WTC11 (cell line): ENCODE measurements at regions not wholly inside any gene's neighbourhood (a gene's known extent, or its start where the extent isn't known, plus 50 kb on each side); places are given as distances from the start of the nearest gene placed in this dataset.

Experiments
- ATAC-seq: fragments of 200-7000 bp; cut with Tn5 transposase; 2 replicates; pipeline ENCODE4 v1.10.0; 2021; ENCODE audit warnings: mild to moderate bottlenecking, moderate library complexity
- CTCF ChIA-PET: fragments of 300-600 bp; sonication (Branson Sonifier 250); formaldehyde crosslinking; loops from one replicate; lab custom pipeline; 2021; ENCODE audit warnings: antibody characterized with exemption; lab: Charles Lee
- POLR2A ChIA-PET: fragments of 350-600 bp; sonication (Branson Sonifier 250); formaldehyde crosslinking; loops from one replicate; lab custom pipeline; 2021; ENCODE audit warnings: antibody characterized with exemption; lab: Charles Lee
- DNase-seq: peaks from one replicate; pipeline ENCODE4 v3.0.0; 2021; ENCODE audit warnings: low spot score
- H3K27ac Mint-ChIP-seq: 2 replicates; pipeline ENCODE4 v1.8.0; 2021; ENCODE audit warnings: mixed read lengths
- H3K27me3 Mint-ChIP-seq: 2 replicates; pipeline ENCODE4 v1.8.0; 2021; ENCODE audit warnings: low read depth, mild to moderate bottlenecking, moderate library complexity, mixed read lengths
- H3K36me3 Mint-ChIP-seq: 2 replicates; pipeline ENCODE4 v1.8.0; 2021; ENCODE audit warnings: mixed read lengths
- H3K4me1 Mint-ChIP-seq: 2 replicates; pipeline ENCODE4 v1.8.0; 2022; ENCODE audit warnings: mixed read lengths
- H3K4me3 Mint-ChIP-seq: 2 replicates; pipeline ENCODE4 v1.8.0; 2021; ENCODE audit warnings: mild to moderate bottlenecking, moderate library complexity, mixed read lengths
- H3K9me3 Mint-ChIP-seq: 2 replicates; pipeline ENCODE4 v1.8.0; 2021; ENCODE audit warnings: mixed read lengths
- FOXJ3 ChIP-seq: sonication (generic); formaldehyde crosslinking; IDR thresholded peaks from 2 replicates; pipeline ENCODE4 v1.9.0; 2021; ENCODE audit warnings: missing genetic modification reagents, mild to moderate bottlenecking, borderline replicate concordance
- FOXK1 ChIP-seq: sonication (generic); formaldehyde crosslinking; IDR thresholded peaks from 2 replicates; pipeline ENCODE4 v1.8.0; 2022; ENCODE audit warnings: mild to moderate bottlenecking, moderate library complexity, missing genetic modification reagents
- HMGA2 ChIP-seq: fragments of 250-450 bp; sonication (Bioruptor Pico); IDR thresholded peaks from 2 replicates; pipeline ENCODE4 v1.4.0; 2021; ENCODE audit warnings: mild to moderate bottlenecking, moderate library complexity
- MXD4 ChIP-seq: fragments of 250-450 bp; sonication (Bioruptor Pico); IDR thresholded peaks from 2 replicates; pipeline ENCODE4 v1.8.0; 2021; ENCODE audit warnings: mild to moderate bottlenecking, moderate library complexity, borderline replicate concordance
- PRDM15 ChIP-seq: sonication (generic); formaldehyde crosslinking; IDR thresholded peaks from 2 replicates; pipeline ENCODE4 v1.8.0; 2022; ENCODE audit warnings: missing genetic modification reagents
- RORB ChIP-seq: fragments of 250-450 bp; sonication (Bioruptor Pico); IDR thresholded peaks from 2 replicates; pipeline ENCODE4 v1.9.0; 2021; ENCODE audit warnings: mild to moderate bottlenecking
- SMAD4 ChIP-seq: sonication (generic); formaldehyde crosslinking; IDR thresholded peaks from 2 replicates; pipeline ENCODE4 v1.8.0; 2022; ENCODE audit warnings: mild to moderate bottlenecking, missing genetic modification reagents
- ZNF317 ChIP-seq: sonication (generic); formaldehyde crosslinking; IDR thresholded peaks from 2 replicates; pipeline ENCODE4 v1.8.1; 2023; ENCODE audit warnings: low read depth, mild to moderate bottlenecking, moderate library complexity, missing genetic modification reagents, borderline replicate concordance
- ZNF532 ChIP-seq: fragments of 250-450 bp; sonication (Bioruptor Pico); IDR thresholded peaks from 2 replicates; pipeline ENCODE4 v1.9.0; 2021; ENCODE audit warnings: mild to moderate bottlenecking, borderline replicate concordance
- TF ChIP-seq, protein P1 (sequence below): sonication (generic); formaldehyde crosslinking; IDR thresholded peaks from 2 replicates; pipeline ENCODE4 v1.8.1; 2022; ENCODE audit warnings: low read depth, mild to moderate bottlenecking, moderate library complexity, missing genetic modification reagents, borderline replicate concordance
- TF ChIP-seq, protein P2 (sequence below): sonication (generic); formaldehyde crosslinking; IDR thresholded peaks from 2 replicates; pipeline ENCODE4 v1.8.0; 2022; ENCODE audit warnings: mild to moderate bottlenecking, missing genetic modification reagents
- TF ChIP-seq, protein P3 (sequence below): sonication (generic); formaldehyde crosslinking; IDR thresholded peaks from 2 replicates; pipeline ENCODE4 v1.8.0; 2022; ENCODE audit warnings: mild to moderate bottlenecking, missing genetic modification reagents

- no peak for TF ChIP-seq ZNF532
- TF ChIP-seq, protein P1, sequence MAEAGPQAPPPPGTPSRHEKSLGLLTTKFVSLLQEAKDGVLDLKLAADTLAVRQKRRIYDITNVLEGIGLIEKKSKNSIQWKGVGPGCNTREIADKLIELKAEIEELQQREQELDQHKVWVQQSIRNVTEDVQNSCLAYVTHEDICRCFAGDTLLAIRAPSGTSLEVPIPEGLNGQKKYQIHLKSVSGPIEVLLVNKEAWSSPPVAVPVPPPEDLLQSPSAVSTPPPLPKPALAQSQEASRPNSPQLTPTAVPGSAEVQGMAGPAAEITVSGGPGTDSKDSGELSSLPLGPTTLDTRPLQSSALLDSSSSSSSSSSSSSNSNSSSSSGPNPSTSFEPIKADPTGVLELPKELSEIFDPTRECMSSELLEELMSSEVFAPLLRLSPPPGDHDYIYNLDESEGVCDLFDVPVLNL (CRISPR knock-in tag): no peak
- no peak for TF ChIP-seq RORB (CRISPR knock-in tag)
These were observed 188.2 kb upstream of the TAS2R1 start (continued) for GRCh38 chr5:9818340-9818845.

DNA sequence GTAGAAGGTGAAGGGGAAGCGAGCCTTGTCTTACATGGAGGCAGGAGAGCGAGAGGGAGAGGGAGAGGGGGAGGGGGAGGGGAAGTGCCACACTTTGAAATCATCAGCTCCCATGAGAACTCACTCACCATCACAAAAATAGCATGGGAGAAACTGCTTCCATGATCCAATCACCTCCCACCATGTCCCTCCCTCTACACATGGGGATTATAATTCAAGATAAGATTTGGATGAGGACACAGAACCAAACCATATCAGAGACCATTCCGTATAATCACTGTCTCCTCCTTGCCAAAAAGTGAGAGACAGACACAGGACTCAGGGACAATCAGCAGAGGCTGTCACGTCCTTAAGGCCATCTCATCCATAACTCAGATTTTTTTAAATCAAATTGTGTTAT lies 187.7 kb upstream of the TAS2R1 start:
- 0 out of 2 replicates have a peak, but pooled peaks cover 3% of the 10 kb centered on the region for H3K9me3 Mint-ChIP-seq
- no peak overlapping the region for H3K4me3 Mint-ChIP-seq
- H3K27ac Mint-ChIP-seq: no peak overlapping the region
- DNase-seq: no peak
- no peaks in the 10 kb centered on the region for H3K27me3 Mint-ChIP-seq
- CTCF ChIA-PET: no interaction called here
- no peaks in the 10 kb centered on the region for H3K36me3 Mint-ChIP-seq
- ATAC-seq: no peak
- TF ChIP-seq HMGA2 (CRISPR knock-in tag): no peak
- TF ChIP-seq ZNF317 (CRISPR knock-in tag): no peak
- TF ChIP-seq, protein P2, sequence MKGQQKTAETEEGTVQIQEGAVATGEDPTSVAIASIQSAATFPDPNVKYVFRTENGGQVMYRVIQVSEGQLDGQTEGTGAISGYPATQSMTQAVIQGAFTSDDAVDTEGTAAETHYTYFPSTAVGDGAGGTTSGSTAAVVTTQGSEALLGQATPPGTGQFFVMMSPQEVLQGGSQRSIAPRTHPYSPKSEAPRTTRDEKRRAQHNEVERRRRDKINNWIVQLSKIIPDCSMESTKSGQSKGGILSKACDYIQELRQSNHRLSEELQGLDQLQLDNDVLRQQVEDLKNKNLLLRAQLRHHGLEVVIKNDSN (CRISPR knock-in tag): no peak
- no peak for TF ChIP-seq SMAD4 (CRISPR knock-in tag)
- TF ChIP-seq, all 79 proteins: peak for 0
- H3K4me1 Mint-ChIP-seq: peaks cover 12% of the 10 kb centered on the region
- POLR2A ChIA-PET: no interaction called here

DNA sequence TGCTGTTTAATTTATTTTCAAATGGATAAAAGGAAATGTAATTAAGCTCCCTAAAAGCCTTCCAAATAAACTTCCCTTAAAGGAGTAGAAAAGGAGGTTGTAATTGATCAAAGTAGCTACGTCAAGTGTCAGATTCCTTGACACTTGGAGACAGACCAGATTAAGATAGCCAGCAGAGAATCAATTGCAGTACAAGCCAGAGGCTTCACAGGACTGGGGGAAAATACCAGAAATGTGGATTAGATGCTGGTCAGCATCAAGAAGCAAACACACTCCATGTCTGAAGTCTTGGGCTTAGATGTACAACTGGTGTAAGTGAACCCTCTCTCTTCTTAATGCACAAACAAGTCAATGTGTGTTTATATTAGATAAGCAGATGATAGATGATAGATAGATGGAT lies 184.9 kb upstream of the TAS2R1 start:
- no peaks in the 10 kb centered on the region for H3K27me3 Mint-ChIP-seq
- H3K27ac Mint-ChIP-seq: no peak overlapping the region
- CTCF ChIA-PET: no interaction called here
- POLR2A ChIA-PET: no interaction called here
- H3K4me3 Mint-ChIP-seq: no peak overlapping the region
- 0 out of 2 replicates have a peak, but pooled peaks cover 2% of the 10 kb centered on the region for H3K4me1 Mint-ChIP-seq
- no peak for DNase-seq
- peaks cover 9% of the 10 kb centered on the region; the same call in 1 of the 2 replicates for H3K9me3 Mint-ChIP-seq
- no peak for ATAC-seq
- no peaks in the 10 kb centered on the region for H3K36me3 Mint-ChIP-seq
- TF ChIP-seq MXD4 (CRISPR knock-in tag) (no peak), FOXK1 (CRISPR knock-in tag) (no peak), FOXJ3 (no peak), PRDM15 (CRISPR knock-in tag) (no peak)
- TF ChIP-seq, protein P3, sequence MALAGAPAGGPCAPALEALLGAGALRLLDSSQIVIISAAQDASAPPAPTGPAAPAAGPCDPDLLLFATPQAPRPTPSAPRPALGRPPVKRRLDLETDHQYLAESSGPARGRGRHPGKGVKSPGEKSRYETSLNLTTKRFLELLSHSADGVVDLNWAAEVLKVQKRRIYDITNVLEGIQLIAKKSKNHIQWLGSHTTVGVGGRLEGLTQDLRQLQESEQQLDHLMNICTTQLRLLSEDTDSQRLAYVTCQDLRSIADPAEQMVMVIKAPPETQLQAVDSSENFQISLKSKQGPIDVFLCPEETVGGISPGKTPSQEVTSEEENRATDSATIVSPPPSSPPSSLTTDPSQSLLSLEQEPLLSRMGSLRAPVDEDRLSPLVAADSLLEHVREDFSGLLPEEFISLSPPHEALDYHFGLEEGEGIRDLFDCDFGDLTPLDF (CRISPR knock-in tag): no peak
